Gastrocnemius medialis (tissue), 4 donors: ENCODE measurements at regions not wholly inside any gene's neighbourhood (a gene's known extent, or its start where the extent isn't known, plus 50 kb on each side); places are given as distances from the start of the nearest gene placed in this dataset.

ENCODE experiments used
- ATAC-seq, 2 donors: fragments of 150-250 bp; one replicate each; pipeline ENCODE4 v1.9.1; 2016
- DNase-seq, 2 donors: peaks; one replicate each; pipeline ENCODE4 v3.0.0-alpha.2; 2019
- H3K27ac ChIP-seq, 4 donors: fragments of 200-600 bp; sonication (generic); 1 replicate in 1 of 4; 2 replicates in 3 of 4; pipeline ENCODE4 v1.5.1; 2016 to 2018; ENCODE audit warnings: mild to moderate bottlenecking in 2 of 4, moderate library complexity in 1 of 4
- H3K27me3 ChIP-seq, 3 donors: fragments of 200-600 bp; sonication (generic) in 2 of 3; 1 replicate in 1 of 3; 2 replicates in 2 of 3; pipeline versions ENCODE4 v1.5.1 to v1.6.0; 2016 to 2019; ENCODE audit warnings: mild to moderate bottlenecking in 1 of 3, moderate library complexity in 1 of 3
- H3K36me3 ChIP-seq, 2 donors: fragments of 200-600 bp; sonication (generic) in 1 of 2; one replicate each; pipeline ENCODE4 v1.5.1; 2017 to 2018
- H3K4me1 ChIP-seq, 2 donors: fragments of 200-600 bp; sonication (generic) in 1 of 2; one replicate each; pipeline ENCODE4 v1.5.1; 2016 to 2017; ENCODE audit warnings: mild to moderate bottlenecking in 2 of 2
- H3K4me3 ChIP-seq, 4 donors: fragments of 200-600 bp; sonication (generic) in 3 of 4; 1 replicate in 1 of 4; 2 replicates in 3 of 4; pipeline ENCODE4 v1.5.1; 2016 to 2019; ENCODE audit warnings: mild to moderate bottlenecking in 2 of 4
- H3K9me3 ChIP-seq, 3 donors: fragments of 200-600 bp; sonication (generic) in 2 of 3; 1 replicate in 1 of 3; 2 replicates in 2 of 3; pipeline ENCODE4 v1.5.1; 2016 to 2019
- POLR2A ChIP-seq, 2 donors: fragments of 450-650 bp; IDR thresholded peaks; one replicate each; pipeline ENCODE4 v1.6.1; 2017; ENCODE audit warnings: antibody characterized with exemption in 2 of 2, mild to moderate bottlenecking in 2 of 2, moderate library complexity in 2 of 2
- in situ Hi-C, 4 donors: fragments of 200-750 bp; cut with MboI; loops; one replicate each; pipeline versions ENCODE4 v1.15.0 to v1.8.0; 2017; ENCODE audit warnings: low sequenced_read_pairs in 4 of 4
- intact Hi-C: fragments of 100-400 bp; cut with DNase I; formaldehyde crosslinking; loops from one replicate; pipeline ENCODE4 v1.15.1; 2023; ENCODE audit warnings: low total_unique reads
- TF ChIP-seq, protein P1 (sequence below), 5 experiments: fragments of 450-650 bp in 3 of 5; fragments of 200-600 bp in 2 of 5; sonication (generic) in 2 of 5; IDR thresholded peaks in 4 of 5; conservative IDR thresholded peaks in 1 of 5; 1 replicate in 4 of 5; 2 replicates in 1 of 5; pipeline ENCODE4 v1.5.1; 2016 to 2019; ENCODE audit warnings: antibody characterized with exemption in 5 of 5, mild to moderate bottlenecking in 3 of 5, moderate library complexity in 3 of 5

DNA sequence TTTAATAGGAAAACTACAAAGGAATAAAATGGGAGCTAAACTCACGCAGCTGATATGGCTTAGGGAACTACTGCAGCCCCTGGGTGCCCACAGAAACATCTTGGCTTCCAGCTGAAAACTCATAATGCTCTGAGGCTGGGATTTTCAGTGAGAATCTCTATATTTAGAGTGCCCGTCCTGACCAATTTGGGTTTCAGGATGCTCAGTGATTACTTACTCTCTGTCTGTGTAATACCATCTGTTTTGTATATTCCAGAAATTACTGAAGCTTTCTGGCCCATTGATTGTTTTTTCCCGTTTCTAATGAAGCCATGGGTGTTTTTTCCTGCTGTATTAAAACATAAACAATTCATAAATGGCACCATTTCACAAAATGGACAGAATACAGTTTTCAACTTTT lies 50.6 kb upstream of the ZNF385D start:
- no peaks in the 10 kb centered on the region for H3K4me1 ChIP-seq
- no peak overlapping the region for H3K4me3 ChIP-seq
- H3K9me3 ChIP-seq = peaks cover 0 to 6% (median 0%) of the 10 kb centered on the region in 3 donors
- TF ChIP-seq, protein P1, sequence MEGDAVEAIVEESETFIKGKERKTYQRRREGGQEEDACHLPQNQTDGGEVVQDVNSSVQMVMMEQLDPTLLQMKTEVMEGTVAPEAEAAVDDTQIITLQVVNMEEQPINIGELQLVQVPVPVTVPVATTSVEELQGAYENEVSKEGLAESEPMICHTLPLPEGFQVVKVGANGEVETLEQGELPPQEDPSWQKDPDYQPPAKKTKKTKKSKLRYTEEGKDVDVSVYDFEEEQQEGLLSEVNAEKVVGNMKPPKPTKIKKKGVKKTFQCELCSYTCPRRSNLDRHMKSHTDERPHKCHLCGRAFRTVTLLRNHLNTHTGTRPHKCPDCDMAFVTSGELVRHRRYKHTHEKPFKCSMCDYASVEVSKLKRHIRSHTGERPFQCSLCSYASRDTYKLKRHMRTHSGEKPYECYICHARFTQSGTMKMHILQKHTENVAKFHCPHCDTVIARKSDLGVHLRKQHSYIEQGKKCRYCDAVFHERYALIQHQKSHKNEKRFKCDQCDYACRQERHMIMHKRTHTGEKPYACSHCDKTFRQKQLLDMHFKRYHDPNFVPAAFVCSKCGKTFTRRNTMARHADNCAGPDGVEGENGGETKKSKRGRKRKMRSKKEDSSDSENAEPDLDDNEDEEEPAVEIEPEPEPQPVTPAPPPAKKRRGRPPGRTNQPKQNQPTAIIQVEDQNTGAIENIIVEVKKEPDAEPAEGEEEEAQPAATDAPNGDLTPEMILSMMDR (IDR thresholded peaks at IDR 0.05 in 4 of 5, conservative IDR thresholded peaks at IDR 0.05 in 1 of 5) = no peak
- no peak for TF ChIP-seq POLR2A (IDR thresholded peaks at IDR 0.05)
- no peak overlapping the region for H3K27ac ChIP-seq
- in situ Hi-C loops = no loop called here
- DNase-seq (no peak), ATAC-seq (no peak)
- intact Hi-C loops = no loop called here
- no peaks in the 10 kb centered on the region for H3K36me3 ChIP-seq
- no peaks in the 10 kb centered on the region for H3K27me3 ChIP-seq

DNA sequence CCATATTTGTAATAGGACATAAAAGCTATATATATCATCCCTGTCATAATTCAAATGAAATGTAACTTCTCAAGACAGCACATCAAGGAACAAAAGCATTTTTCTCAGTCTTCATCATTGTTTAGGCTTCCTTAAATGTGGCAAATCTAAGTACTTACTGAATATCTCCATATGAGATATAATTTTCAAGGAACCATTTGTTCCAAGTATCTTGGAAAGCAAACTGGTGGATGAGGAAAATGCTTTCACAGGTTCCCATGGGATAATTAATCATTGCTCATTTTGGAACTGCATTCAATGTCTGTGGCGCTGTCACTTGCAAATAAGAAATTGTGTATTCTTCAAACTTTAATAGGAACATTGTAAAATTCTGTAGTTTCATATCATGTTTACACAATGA lies 52.6 kb upstream of the ZNF385D start:
- no peaks in the 10 kb centered on the region for H3K36me3 ChIP-seq
- in situ Hi-C loops = no loop called here
- H3K27me3 ChIP-seq = no peaks in the 10 kb centered on the region
- no peak overlapping the region for H3K4me3 ChIP-seq
- H3K9me3 ChIP-seq = peaks cover 0 to 6% (median 0%) of the 10 kb centered on the region in 3 donors
- DNase-seq = no peak
- intact Hi-C loops = no loop called here
- ATAC-seq = no peak
- TF ChIP-seq POLR2A (IDR thresholded peaks at IDR 0.05) = no peak
- TF ChIP-seq, protein P1 (IDR thresholded peaks at IDR 0.05 in 4 of 5, conservative IDR thresholded peaks at IDR 0.05 in 1 of 5) = no peak
- no peaks in the 10 kb centered on the region for H3K4me1 ChIP-seq
- no peak overlapping the region for H3K27ac ChIP-seq

DNA sequence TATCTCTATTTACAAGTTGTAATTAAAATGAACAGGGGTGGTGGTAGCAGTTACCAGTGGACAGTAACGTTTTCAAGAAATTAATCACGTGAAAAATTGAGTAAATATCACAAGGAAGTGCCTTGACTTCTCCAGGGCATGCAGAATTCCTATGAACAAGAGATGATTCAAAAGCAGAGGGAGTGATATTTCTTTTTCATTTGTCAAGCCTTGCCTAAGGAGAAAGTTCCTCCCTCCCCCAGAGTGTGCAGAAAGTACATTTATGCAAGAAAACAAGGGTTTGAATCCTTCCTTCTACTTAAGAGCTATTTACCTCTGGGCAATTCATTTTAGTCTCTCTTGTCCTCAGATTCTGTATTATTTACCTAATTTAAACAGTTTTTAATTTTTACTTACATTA lies 53.3 kb upstream of the ZNF385D start:
- ATAC-seq (no peak), DNase-seq (no peak)
- in situ Hi-C loops = no loop called here
- Histone ChIP-seq H3K27ac (no peak overlapping the region), H3K4me3 (no peak overlapping the region), H3K36me3 (no peaks in the 10 kb centered on the region), H3K4me1 (no peaks in the 10 kb centered on the region), H3K9me3 (peaks cover 0 to 6% (median 0%) of the 10 kb centered on the region in 3 donors), H3K27me3 (no peaks in the 10 kb centered on the region)
- TF ChIP-seq, protein P1 (IDR thresholded peaks at IDR 0.05 in 4 of 5, conservative IDR thresholded peaks at IDR 0.05 in 1 of 5) = no peak
- intact Hi-C loops = no loop called here

DNA sequence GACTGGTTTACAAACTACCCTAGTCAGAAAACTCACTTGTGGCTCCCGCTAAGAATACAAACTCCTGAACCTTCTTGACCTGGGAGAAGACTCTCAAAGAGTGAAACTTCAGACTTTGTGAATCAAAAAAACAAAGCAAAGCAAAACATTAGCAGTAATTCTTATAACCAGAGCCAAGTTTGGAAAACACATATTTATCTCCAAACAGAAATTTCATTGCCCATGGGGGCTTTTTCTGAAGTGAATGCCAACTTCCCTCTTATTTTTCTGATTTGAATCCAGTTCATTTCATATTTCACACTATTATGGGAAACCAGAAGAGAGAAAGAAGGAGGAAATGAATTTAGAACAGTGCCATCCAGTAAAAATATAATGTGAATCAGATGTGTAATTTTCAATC lies 55.7 kb upstream of the ZNF385D start:
- TF ChIP-seq POLR2A (IDR thresholded peaks at IDR 0.05) = no peak
- TF ChIP-seq, protein P1 (IDR thresholded peaks at IDR 0.05 in 4 of 5, conservative IDR thresholded peaks at IDR 0.05 in 1 of 5) = no peak
- DNase-seq = no peak
- intact Hi-C loops = no loop called here
- Histone ChIP-seq H3K27me3 (no peaks in the 10 kb centered on the region), H3K27ac (no peak overlapping the region), H3K9me3 (no peaks in the 10 kb centered on the region), H3K36me3 (no peaks in the 10 kb centered on the region), H3K4me3 (no peak overlapping the region), H3K4me1 (no peaks in the 10 kb centered on the region)
- ATAC-seq = no peak
- in situ Hi-C loops = no loop called here

GRCh38 chr3:21825684-21826083 lies 74.7 kb upstream of the ZNF385D start:
- in situ Hi-C loops = no loop called here
- no peak overlapping the region for H3K4me3 ChIP-seq
- H3K36me3 ChIP-seq = no peaks in the 10 kb centered on the region
- ATAC-seq (no peak), DNase-seq (no peak)
- TF ChIP-seq, protein P1 (IDR thresholded peaks at IDR 0.05 in 4 of 5, conservative IDR thresholded peaks at IDR 0.05 in 1 of 5) = no peak
- no peak for TF ChIP-seq POLR2A (IDR thresholded peaks at IDR 0.05)
- no peak overlapping the region for H3K27ac ChIP-seq
- intact Hi-C loops = no loop called here
- H3K27me3 ChIP-seq = no peaks in the 10 kb centered on the region
- H3K9me3 ChIP-seq = no peaks in the 10 kb centered on the region
- H3K4me1 ChIP-seq = no peaks in the 10 kb centered on the region
